ENCODE measurements at regions not wholly inside any gene's neighbourhood (a gene's known extent, or its start where the extent isn't known, plus 50 kb on each side); places are given as distances from the start of the nearest gene placed in this dataset.

GRCh38 chr1:78275456-78275855, 215.3 kb upstream of the PTGFR start (continued):
- TF ChIP-seq ZNF280B (CRISPR knock-in tag; IDR thresholded peaks at IDR 0.05), result no peak
- no peak for TF ChIP-seq HBP1 (CRISPR knock-in tag; IDR thresholded peaks at IDR 0.05)

GRCh38 chr1:78275906-78276685, 214.7 kb upstream of the PTGFR start:
- H3K27ac ChIP-seq (ENCODE audit: extremely low read depth, low read depth, low read length), result no peak overlapping the region
- H2AFZ ChIP-seq (ENCODE audit: low read depth, low read length), result no peak overlapping the region
- in situ Hi-C loops (cut with MboI), result no loop called here
- POLR2A ChIA-PET, result no interaction called here
- intact Hi-C loops (cut with micrococcal nuclease), result no loop called here
- no peaks in the 10 kb centered on the region for H3K4me1 ChIP-seq (replicated peaks in 1 of 2; ENCODE audit: control insufficient read depth in 2 of 2, insufficient read depth in 2 of 2, low read length in 2 of 2)
- no peak overlapping the region for H3K9ac ChIP-seq (ENCODE audit: insufficient read depth in 1 of 2, low read depth in 2 of 2, low read length in 2 of 2)
- FAIRE-seq (no peak), DNase-seq (ENCODE audit: extremely low read depth in 1 of 4, low spot score in 3 of 4) (no peak), ATAC-seq (no peak)
- TF ChIP-seq ZNF197 (CRISPR knock-in tag; IDR thresholded peaks at IDR 0.05; ENCODE audit: low read depth), result no peak
- no peak for TF ChIP-seq OTX1 (CRISPR knock-in tag; IDR thresholded peaks at IDR 0.05)
- TF ChIP-seq ZNF551 (CRISPR knock-in tag; IDR thresholded peaks at IDR 0.05), result no peak
- TF ChIP-seq GTF2F1 (IDR thresholded peaks at IDR 0.05; ENCODE audit: low read depth, low read length), result no peak
- H3K9me3 ChIP-seq (replicated peaks; ENCODE audit: control insufficient read depth, insufficient read depth, low read depth, low read length), result no peaks in the 10 kb centered on the region
- 0% methylated on average over 3 of the region's 3 CpGs for WGBS (ENCODE audit: insufficient coverage, low coverage, missing lambda C conversion rate)
- H3K27me3 ChIP-seq (ENCODE audit: control insufficient read depth in 2 of 2, insufficient read depth in 2 of 2, low read length in 2 of 2), result no peaks in the 10 kb centered on the region
- CTCF ChIA-PET (ENCODE audit: low intra/inter-chr PET ratio), result no interaction called here
- H3K9me1 ChIP-seq (ENCODE audit: control insufficient read depth, insufficient read depth, low read length), result no peaks in the 10 kb centered on the region
- H3K4me3 ChIP-seq, result no peak overlapping the region
- no peaks in the 10 kb centered on the region for H4K20me1 ChIP-seq (replicated peaks; ENCODE audit: control insufficient read depth, insufficient read depth, low read length)
- no peaks in the 10 kb centered on the region for H3K79me2 ChIP-seq (ENCODE audit: control insufficient read depth, insufficient read depth, low read length)
- no peaks in the 10 kb centered on the region for H3K36me3 ChIP-seq (ENCODE audit: control insufficient read depth, insufficient read depth, low read length)
- no peak overlapping the region for H3K4me2 ChIP-seq (ENCODE audit: insufficient read depth, low read length)
- BruUV-seq (replicated peaks), result no TSS peak

All from K562 (cell line).